ENCODE measurements at regions not wholly inside any gene's neighbourhood (a gene's known extent, or its start where the extent isn't known, plus 50 kb on each side); places are given as distances from the start of the nearest gene placed in this dataset.
"Not testable (repeated sequence)": the region's sequence is repeated elsewhere in the genome, so short reads cannot be mapped to it uniquely, and the experiment has no call there.

DNA sequence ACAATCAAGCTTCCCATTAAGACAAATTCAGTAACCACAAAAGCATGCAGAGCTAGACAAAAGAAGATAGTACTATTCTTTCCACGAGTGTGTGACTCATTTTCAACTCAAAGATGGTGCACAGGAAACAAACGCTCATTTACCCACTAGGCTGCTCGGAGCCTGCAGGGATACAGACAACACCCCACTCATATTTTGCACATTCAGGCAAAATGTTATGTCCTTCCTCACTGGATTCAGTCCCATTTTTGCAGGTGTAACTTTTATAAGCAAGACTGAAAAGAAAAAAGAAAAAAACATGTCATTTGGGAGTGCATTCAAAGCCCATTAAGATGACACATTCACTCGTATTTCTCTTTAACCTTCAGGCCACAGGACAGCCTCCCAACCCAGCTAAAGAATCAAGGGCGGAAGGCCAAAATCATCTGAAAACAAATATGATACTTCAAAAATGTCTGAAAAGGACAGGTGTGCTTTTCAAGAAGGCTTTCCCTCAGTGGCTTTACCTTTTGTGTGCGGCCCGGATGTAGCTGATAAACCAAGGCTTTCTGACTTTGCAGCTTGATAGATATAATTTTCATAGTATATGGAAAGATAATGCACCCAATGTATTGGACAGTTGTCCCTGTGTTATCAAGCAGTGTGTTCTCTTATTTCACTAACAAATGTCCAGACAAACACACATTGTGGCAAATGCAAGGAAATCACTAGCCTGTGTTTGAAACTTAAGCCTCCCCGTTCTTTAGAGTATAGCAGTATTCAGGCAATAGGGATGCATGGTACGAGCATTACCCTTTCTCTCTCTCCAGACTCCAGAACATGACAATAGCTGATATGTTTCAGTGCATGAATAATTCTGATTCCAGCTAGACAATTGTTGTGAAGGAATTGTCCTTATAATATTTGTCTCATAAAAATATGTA is 147.8 kb upstream of the KRR1 start:
- no peak for DNase-seq

DNA sequence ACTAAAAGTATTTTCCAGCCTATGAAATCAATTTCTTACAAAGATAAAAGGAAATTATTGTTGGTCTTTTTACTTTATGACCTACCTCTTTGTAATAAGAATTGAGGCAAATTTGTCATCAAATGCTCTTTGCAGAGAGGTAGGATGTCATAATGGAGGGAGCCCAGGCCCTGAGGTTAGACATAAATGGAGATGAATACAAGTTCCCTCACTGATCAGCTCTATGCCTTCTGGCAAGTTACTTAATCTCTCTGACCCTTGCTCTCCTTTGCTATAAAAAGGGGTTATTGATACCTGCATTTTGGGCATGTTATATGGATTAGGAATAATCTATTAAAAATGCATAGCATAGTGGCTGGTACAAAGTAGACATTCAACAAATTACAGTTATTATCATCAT is 146.9 kb upstream of the KRR1 start:
- no peak for DNase-seq

DNA sequence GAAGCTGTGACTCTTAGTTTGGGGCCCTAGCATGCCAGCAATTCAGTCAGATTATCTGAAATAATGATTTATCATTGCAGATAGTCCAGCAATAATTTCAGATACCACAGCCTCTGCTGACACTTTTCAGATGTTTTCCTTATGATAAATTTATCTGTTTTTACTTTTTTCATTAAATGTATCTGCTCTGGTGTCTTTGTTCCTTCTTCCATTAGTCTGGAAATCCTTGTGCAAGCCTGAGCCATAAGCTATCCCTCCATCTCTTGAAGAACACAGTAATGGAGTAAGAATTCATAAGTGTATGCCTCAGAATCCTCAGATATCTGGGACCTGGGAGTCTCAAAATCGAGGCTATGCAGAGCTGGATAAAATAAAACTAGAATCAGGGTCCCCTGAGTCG is 146.4 kb upstream of the KRR1 start:
- DNase-seq: no peak

DNA sequence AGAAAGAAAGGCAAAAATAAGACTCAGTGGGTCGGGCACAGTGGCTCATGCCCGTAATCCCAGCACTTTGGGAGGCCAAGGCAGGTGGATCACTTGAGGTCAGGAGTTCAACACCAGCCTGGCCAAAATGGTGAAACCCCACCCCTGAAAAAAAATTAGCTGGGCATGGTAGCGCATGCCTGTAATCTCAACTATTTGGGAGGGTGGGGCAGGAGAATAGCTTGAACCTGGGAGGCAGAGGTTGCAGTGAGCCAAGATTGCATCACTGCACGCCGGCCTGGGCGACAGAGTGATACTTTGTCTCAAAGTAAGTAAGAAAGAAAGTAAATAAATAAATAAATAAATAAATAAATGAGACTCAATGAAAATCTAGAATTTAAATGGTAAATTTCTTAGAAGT is 145.9 kb upstream of the KRR1 start:
- not testable (repeated sequence) for DNase-seq

DNA sequence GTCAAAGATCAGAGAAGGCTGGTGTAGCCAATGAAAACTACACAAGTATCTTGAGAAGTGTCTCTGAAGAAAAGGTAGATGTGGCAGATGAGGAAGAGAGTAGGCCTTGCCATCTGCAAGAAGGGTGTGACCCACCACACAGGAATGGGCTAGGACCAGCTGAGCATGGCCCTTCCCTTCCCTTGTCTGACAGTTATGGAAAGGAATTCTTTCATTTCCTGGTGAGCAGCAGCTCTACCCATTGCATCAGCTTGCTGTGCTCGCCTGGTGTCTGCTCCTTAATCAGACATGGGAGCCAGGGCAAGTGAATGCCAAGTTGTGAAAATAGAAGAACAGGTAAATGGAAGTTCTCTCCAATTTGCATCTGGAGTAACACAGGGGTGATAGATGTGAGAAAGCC is 145.2 kb upstream of the KRR1 start:
- DNase-seq: no peak

DNA sequence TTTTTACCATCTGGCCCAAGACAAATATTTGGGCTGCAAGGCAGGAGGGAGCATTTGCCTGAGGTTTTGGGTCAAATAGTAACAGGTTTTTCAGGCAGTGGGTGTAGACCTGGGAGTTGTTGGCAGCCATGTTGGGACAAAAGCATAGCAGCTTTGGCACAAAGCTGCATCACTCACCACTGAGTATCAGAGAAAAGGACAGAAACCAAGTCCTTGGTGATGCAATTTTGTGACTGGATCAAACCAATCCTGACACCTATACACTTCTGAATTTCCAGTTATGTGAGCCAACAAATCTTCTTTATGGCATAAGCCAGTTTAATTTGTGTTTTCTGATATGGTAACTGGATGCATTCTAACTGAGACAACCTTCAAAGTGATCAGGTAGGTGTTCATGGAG is 144.8 kb upstream of the KRR1 start:
- DNase-seq: no peak

DNA sequence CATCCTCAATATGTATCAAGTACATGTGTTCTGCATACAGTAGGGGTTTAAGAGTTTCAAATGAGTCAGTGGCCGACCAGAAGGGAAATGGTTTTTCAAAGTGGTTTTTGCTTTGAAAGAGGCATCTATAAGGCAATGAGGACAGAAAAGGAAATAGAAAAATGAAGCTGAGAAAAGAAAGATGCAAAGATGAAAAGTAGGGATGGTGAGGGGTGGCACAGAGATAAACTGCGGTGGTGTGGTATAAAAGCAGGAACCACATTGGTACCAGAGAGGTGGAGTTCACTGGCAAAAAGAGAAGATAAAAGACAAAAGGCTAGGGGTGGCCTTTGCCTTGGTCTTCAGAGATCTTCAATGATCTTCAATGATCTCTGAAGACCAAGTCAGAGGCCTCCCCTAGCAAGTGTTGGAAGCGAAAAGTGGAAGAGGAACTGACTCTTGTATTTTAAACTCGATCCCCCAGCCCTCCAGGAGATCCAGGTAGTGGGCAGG is 144.0 kb upstream of the KRR1 start:
- no peak for DNase-seq

DNA sequence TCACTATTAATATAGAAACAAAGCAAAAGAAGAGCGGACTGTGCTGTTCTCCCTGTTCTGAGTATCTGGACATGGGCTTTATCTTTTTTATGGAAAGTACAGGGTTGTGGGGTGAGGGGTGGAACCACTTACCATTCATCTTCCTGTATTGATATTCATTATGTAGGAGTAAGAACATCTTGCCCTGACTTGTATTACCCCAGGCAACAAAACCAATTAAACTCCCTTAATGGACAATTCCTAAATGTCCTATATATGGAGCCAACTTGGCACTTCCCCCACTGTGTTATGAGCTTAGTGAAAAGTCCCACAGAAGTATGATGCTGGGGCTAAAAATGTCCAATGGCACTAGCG is 139.9 kb upstream of the KRR1 start:
- no peak for DNase-seq

DNA sequence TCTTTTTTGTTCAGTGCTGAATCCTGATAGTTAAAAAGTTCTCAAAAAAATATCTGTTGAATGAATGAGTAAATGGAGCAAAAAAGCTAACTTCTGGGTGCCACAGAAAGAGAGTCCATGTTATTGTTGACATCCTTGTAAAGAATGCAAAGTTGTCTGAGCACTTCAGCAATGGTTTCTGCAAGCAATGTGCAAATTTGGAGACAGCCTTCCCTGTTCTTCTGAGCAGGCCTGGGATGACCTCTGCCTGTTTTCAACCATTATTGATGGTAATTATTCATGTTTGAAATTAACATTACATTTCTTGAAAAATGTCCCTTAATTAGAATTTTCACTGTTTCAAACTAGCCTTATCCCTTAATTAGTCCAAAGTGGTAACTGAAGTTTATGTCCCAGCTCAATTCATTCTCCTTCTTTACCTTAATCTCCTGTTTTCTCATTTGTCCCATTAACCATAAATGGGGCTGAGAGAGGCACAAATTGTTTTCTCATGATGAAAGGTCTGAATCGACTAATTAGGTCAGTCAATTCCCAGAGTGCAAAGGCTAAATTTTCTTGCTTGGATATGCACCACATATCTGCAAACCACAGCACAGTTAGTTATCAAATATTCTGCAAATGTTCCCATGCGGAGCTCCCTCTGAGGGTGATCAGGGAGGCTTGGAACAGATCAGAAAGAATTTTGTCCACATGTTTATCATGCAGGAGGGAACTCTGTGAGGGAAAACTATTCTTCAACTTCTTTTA is 139.4 kb upstream of the KRR1 start:
- DNase-seq: no peak

DNA sequence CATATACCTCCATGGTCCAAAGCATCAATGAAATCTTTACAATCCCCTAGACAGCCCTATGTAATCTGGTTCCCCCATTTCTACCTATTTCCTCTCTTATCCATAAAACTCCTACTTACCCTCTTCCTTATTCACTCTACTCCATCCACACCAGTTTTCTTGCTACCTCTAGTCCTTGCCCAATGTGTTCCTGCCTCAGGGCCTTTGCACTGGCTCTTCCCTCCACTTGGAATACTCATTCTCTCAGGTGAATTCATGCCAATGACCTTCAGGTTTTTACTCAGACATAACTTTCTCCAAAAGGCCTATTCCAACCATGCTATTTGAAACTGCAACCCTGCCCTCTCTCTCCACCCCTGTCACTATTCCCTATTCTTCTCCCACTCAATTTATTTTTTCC is 138.7 kb upstream of the KRR1 start:
- no peak for DNase-seq

DNA sequence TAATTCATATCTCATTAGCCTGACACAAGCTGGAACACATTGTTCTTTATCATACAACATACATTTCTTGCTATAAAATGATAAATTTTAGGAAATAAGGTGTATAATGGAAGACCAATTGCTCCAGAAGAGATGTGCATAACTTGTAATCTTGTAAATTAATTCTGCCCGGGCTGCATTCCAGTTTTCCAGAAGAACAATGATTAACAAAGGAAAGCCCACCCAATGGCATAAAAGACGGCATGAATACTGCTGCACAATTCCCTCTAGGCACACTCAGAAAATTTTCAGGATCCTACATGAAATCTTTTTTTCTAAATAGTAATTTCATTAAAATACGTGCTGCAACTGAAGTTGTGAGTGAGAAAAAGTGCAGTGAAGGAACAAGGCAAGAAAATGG is 137.4 kb upstream of the KRR1 start:
- DNase-seq: no peak

DNA sequence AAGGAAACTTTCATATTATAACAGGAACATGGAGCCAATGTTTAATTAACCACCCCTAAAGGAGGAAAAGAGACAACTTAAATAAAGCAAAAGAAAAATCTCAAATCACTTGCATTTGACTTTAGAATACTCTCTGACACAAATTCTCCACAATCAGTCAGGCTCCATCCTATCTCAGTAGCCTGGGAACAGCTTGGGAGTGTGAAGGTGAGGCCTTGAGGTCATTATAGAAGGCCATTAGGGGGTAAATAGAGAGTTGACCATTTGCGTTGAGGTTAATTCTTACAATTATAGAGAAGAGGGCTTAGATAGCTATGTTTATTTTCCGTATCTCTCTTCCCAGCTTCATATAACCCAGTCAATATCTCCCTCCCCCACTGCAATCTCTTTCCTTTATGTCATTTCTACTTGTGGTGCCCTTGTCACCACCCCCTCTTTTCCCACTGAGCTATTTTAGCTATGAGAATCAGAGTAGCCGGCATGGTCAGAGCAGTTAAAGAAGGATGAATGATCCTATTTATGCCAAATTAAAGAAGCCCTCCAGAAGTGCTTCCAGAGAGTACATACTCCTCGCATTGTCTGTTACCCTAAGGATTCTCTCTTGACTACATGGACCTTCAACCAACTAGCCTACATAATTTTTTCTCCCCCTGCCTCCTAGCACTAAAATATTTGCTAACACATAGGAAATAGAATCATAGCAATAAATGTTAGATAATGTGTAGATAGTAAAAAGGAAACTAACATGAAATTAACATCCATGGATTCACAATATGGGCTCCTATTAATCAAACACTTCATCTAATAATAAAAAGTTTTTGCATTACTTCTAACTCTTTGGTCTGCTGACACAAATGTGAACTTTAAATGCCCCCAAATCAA is 135.2 kb upstream of the KRR1 start:
- DNase-seq: no peak

DNA sequence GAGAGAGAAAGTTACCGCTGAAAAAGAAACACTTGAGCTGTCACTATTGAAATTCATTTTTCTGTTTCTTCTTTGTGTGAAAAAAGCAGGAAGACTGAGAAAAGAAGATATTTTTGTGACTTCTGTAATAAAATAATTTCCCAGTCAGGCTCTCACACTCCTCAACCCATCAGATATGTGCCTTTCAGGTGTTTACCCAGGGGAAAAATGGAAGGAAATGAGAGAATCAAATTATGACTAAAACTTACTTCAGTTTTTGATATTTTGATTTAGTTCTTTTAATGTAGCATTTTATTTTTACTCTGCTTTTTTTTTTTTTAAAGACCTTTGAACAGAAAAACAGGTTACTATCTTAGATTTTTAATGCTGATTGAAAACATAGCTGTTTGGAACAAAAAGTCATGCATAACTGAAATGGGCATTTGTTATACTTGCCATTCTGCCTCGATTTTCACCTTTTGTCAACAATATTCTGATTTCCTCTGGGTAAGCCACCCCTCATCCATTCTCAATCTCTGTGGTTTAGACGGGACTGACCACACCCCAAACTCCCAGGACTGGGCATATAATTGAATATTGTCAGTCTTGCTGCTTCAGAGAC is 133.2 kb upstream of the KRR1 start:
- no peak for DNase-seq

DNA sequence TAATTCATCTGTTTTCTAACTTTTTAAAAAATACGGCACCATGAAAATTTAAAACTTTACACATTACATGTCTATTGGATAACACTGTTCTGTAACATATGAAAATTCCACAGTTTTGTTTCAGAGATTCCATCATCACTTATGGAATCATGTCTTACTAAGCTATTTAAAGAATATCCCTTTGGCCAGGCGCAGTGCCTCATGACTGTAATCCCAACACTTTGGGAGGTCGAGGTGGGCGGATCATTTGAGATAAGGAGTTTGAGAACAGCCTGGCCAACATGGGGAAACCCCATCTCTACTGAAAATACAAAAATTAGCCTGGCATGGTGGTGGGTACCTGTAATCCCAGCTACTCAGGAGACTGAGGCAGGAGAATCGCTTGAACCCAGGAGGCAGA is 131.7 kb upstream of the KRR1 start:
- DNase-seq: not testable (repeated sequence)

DNA sequence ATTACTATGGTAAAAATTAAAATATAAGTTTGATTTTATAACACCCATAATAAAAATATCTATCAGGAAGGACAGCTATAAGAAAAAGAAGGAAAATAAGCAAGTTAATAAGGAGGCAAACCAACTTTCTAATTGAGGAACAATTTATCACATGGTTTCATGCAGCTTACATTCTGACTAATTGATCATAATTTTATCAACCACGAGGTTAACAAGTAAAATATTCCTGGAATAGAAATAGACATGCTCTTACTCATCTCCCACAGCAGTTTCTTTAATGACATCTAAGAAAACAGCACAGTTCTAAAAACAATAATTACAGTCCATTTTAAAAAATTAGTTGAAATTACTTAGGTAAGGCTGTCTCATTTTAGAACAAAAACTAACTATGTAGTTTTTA is 130.8 kb upstream of the KRR1 start:
- no peak for DNase-seq

DNA sequence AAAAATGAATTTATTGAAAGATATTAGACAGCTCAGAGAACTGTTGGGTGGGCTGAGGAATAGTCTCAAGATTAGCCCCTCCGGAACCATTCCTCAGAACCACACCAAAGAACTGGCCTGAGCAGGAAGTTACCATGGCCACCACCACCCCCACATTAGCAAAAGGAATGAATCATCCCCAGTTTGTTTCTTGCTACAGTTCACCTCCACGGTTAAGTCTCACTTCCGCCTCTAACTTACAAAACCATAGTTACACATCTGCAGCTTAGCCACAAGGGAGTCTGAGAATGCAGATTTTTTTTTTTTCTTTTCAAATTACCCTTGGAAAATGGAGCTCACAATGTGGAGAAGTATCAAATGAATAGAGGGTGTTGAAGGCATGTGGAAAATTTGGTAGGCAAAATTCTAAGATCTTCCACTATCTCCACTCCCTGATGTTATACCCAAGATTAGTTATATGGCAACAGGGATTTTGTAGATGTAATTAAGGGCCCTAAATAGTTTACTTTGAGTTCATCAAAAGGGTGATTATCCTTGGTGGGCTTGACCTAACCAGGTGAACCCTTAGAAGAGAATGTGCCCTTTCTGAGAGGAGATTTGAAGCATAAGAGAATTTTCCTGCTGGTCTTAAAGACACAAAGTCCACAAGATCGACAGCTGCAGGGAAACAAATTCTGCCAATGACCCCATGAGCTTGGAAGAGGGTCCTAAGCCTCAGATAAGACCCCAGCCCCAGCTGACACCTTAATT is 129.8 kb upstream of the KRR1 start:
- DNase-seq: peak; percentile 64

DNA sequence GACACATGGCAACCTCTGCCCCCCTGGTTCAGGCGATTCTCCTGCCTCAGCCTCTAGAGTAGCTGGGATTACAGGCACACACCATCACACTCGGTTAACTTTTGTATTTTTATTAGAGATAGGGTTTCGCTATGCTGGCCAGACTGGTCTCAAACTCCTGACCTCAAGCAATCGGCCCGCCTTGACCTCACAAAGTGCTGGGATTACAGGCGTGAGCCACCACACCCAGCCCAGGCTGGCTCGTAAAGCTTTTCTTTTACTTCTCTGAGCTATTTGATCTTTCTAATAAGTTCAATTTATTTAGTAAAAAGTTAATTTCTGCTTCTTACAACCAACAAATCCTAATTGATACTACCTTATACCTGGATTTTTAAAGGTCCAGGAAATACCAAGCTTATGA is 127.4 kb upstream of the KRR1 start:
- DNase-seq: no peak

DNA sequence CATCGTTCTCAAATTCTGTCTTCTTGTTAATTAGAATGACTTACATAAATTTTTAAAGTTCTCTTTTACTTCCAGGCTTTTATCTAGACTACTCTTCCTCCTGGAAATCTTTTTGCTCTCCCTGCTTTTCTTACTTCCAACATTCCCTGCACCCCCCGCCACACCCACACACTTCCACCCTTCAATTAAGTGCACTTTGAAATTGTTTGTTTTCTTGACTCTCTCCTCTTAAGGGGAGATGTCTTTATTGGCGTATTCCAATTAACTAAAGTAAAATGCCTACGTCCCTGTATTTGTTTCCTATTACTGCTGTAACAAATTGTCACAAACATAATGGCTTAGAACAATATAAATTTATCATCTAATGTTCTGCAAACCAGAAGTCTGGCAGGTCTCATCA is 125.2 kb upstream of the KRR1 start:
- no peak for DNase-seq

DNA sequence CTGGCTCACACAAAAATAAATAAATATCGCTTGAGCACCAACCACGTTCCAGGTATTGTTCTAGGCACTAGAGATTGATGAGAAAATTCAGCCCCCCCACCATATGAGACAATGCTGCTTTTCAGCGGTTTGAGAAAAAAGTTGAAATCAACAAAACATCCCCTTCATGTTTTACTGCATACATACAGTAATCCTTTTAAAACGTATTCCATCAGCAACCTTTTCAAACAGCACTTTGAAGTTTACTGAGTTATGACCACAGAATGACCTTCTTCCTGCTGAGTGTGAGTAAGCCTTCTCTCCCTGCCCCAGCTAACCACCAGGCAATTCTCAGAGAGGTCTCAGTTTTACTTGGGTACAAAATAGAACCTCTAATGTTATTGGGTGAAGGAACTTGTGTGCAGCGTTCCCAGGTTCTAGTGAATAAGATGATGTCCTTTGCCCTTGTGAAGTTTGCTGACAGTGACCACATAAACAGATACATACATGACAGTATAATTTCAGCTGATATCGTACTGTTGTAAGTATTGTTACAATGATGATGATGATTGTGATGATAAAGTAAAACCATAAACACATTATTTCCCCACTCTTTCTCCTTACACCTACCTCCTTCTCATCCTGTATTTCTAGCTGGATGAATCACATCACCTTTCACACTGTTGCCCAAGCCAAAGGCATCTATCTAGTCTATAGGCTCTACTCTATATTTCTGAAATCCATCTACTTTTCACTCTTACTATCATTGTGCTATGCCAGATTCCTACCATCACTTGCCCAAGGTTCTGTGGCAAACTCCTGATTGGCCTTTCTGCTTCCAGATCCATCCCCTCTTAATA is 124.4 kb upstream of the KRR1 start:
- DNase-seq: peak; percentile 39

DNA sequence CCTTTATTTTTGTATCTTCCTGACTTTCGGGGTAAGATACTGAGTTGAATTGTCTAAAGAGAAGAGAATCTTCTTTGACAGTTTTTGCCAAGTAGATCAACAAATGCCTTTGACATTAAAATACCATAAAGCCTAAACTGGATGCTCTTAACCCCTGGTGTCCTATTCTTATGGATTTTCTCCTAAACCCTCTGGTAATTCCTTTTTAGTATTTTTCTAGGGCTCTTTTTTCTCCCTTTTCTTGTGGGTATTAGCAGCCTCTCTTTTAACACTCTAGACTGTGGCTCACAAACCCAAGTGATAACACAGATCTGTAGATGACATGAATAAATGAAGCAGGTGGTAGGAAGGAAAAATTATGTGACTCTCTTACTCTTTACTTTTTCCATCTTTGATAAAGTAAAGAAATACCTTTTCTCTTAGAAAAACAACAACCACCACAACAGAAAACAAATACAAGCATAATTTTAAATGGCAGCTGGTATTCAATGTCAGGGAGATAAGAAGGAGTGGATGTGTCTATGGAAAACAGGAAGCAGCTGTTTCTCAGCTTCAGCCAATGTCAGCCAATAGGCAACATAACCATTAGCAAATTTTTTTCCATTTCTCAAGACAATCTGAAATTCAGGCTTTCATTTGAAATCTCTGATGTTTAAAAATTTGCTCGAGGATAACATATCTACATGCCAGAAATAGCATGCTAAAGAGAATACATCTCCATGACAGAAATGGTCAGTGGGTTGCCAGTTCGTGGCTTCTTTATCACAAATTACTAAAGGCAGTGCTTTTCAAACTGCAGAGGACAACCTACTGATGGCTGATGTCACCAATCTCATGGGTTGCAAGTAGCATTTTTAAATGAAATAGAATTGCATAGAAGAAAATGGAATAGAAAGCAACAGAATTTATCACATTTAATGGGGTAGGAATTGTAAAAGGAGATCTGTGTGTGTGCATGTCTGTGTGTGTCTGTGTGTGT is 123.1 kb upstream of the KRR1 start:
- DNase-seq: no peak

All from NK-92 treated with Interleukin-12 subunit alpha and Interleukin-12 subunit beta, amount 100 ng/mL, for 24 hours (cell line).